Epithelial cell of proximal tubule (primary cell): ENCODE measurements at regions not wholly inside any gene's neighbourhood (a gene's known extent, or its start where the extent isn't known, plus 50 kb on each side); places are given as distances from the start of the nearest gene placed in this dataset.
"Not testable (repeated sequence)": the region's sequence is repeated elsewhere in the genome, so short reads cannot be mapped to it uniquely, and the experiment has no call there.

Experiments
- DNase-seq: peaks from one replicate; pipeline ENCODE4 v3.0.0-alpha.2; 2011; ENCODE audit warnings: low read depth
- H3K4me3 ChIP-seq: 2 replicates; pipeline ENCODE4 v1.5.1; 2011; ENCODE audit warnings: low read depth, mild to moderate bottlenecking, low read length
- CTCF ChIP-seq: conservative IDR thresholded peaks from 2 replicates; pipeline ENCODE4 v1.5.1; 2012; ENCODE audit warnings: low read depth, mild to moderate bottlenecking, low read length

GRCh38 chr6:49198015-49198414, 265.0 kb downstream of the MMUT start:
- H3K4me3 ChIP-seq, result no peak overlapping the region
- DNase-seq, result no peak
- TF ChIP-seq CTCF, result no peak

- DNase-seq, H3K4me3 ChIP-seq: not testable (repeated sequence)
These were observed 300.7 kb downstream of the MMUT start for GRCh38 chr6:49162379-49162778.

- no peak overlapping the region for H3K4me3 ChIP-seq
- no peak for TF ChIP-seq CTCF
- DNase-seq, result no peak
These were observed 307.7 kb downstream of the MMUT start for GRCh38 chr6:49155316-49155715.

GRCh38 chr6:49151957-49152356, 311.1 kb downstream of the MMUT start:
- TF ChIP-seq CTCF, result no peak
- no peak overlapping the region for H3K4me3 ChIP-seq
- no peak for DNase-seq

- no peak for DNase-seq
- TF ChIP-seq CTCF, result no peak
- H3K4me3 ChIP-seq, result no peak overlapping the region
These were observed 311.6 kb downstream of the MMUT start for GRCh38 chr6:49151461-49151860.

GRCh38 chr6:49151033-49151432, 312.0 kb downstream of the MMUT start:
- no peak overlapping the region for H3K4me3 ChIP-seq
- no peak for DNase-seq
- no peak for TF ChIP-seq CTCF

DNA sequence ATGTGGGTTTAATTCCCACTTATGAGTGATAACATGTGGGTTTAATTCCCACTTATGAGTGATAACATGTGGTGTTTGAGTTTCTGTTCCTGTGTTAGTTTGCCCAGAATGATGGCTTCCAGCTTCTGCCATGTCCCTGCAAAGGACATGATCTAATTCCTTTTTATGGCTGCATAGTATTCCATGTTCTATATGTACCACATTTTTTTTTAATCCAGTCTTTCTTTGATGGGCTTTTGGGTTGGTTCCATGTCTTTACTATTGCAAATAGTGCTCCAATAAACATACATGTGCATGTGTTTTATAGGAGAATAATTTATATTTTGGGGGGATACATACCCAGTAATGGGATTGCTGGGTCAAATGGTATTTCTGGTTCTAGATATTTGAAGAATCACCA, 317.8 kb downstream of the MMUT start:
- DNase-seq, result no peak
- H3K4me3 ChIP-seq, result no peak overlapping the region
- no peak for TF ChIP-seq CTCF

DNA sequence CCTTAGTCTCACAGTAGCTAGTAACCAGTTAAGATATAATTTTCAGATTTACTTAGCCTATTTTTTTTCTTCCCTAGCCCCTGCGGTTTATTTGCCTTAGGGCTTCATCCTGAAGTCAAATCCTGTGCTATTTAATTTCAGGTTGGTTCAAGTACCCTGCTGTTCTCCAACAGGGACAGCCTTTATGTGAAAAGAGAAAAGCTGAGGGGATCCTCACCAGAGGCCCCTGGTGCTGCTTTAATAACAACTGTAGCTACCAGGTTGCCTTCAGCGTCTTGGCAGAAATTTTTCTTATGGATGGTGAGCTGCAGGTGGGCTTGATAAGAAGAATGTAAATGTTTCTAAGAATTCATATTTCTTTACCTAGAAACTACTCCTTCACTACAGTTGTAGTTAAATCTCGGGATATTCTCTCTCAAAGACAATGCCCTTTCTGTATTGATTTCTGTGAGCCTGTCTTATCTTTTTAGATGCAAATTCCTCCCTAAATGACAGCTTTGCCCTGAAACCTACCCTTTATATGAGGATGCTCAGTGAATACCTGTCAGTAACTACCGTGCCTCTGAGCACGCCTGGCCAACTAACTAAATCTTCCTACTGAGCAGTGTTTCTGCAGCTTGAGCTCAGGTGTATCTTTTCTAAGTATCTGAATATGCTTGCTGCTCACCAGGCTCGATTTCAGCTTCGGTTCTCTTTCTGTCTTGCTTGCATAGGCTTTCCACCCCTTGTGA, 320.5 kb downstream of the MMUT start:
- TF ChIP-seq CTCF, result no peak

More for the DNA sequence above, 320.5 kb downstream of the MMUT start:
- H3K4me3 ChIP-seq, result no peak overlapping the region
- no peak for DNase-seq
